Hepatocyte (in vitro differentiated cells): ENCODE measurements at regions not wholly inside any gene's neighbourhood (a gene's known extent, or its start where the extent isn't known, plus 50 kb on each side); places are given as distances from the start of the nearest gene placed in this dataset.

Experiments used
- EZH2 ChIP-seq: fragments of 200-600 bp; sonication (generic); IDR thresholded peaks from 2 replicates; pipeline ENCODE4 v1.6.1; 2016; ENCODE audit warnings: antibody characterized with exemption, mild to moderate bottlenecking, borderline replicate concordance
- EZH2phosphoT487 ChIP-seq: fragments of 200-600 bp; sonication (generic); IDR thresholded peaks from one replicate; pipeline ENCODE4 v1.6.1; 2018; ENCODE audit warnings: antibody characterized with exemption, mild to moderate bottlenecking, low read depth, moderate library complexity; ENCODE audit not compliant: unreplicated experiment, severe bottlenecking
- TF ChIP-seq, protein P1 (sequence below): fragments of 200-600 bp; sonication (generic); IDR thresholded peaks from 2 replicates; pipeline ENCODE4 v1.5.1; 2016; ENCODE audit warnings: antibody characterized with exemption, mild to moderate bottlenecking; ENCODE audit not compliant: poor library complexity

DNA sequence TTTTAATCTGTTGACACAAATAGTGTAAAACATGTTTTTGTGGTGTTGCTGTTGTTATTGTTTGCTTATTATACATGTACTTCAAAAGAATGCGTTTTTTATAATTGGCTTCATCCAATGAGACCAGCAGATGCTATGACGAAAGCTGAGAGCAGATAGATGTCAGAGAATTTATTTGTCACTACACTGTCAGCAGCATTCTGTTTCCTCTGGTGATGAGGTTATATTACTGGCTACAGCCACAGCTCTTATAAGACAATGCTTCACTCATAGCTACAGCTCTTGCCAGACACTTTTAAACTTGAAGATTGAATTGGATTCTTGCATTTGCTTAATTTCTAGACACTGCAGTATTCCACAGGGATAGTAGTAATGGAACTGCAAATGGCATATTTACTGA is 860.5 kb downstream of the TBC1D32 start:
- TF ChIP-seq EZH2, result no peak
- TF ChIP-seq, protein P1, sequence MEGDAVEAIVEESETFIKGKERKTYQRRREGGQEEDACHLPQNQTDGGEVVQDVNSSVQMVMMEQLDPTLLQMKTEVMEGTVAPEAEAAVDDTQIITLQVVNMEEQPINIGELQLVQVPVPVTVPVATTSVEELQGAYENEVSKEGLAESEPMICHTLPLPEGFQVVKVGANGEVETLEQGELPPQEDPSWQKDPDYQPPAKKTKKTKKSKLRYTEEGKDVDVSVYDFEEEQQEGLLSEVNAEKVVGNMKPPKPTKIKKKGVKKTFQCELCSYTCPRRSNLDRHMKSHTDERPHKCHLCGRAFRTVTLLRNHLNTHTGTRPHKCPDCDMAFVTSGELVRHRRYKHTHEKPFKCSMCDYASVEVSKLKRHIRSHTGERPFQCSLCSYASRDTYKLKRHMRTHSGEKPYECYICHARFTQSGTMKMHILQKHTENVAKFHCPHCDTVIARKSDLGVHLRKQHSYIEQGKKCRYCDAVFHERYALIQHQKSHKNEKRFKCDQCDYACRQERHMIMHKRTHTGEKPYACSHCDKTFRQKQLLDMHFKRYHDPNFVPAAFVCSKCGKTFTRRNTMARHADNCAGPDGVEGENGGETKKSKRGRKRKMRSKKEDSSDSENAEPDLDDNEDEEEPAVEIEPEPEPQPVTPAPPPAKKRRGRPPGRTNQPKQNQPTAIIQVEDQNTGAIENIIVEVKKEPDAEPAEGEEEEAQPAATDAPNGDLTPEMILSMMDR, result no peak
- TF ChIP-seq EZH2phosphoT487, result no peak
